Adrenal gland (tissue), 9 donors: ENCODE measurements at regions not wholly inside any gene's neighbourhood (a gene's known extent, or its start where the extent isn't known, plus 50 kb on each side); places are given as distances from the start of the nearest gene placed in this dataset.

Source experiments
- DNase-seq, 7 donors: peaks; one replicate each; pipeline ENCODE4 v3.0.0-alpha.2; 2019 to 2020
- H3K27ac ChIP-seq, 5 donors: fragments of 200-600 bp; sonication (generic) in 4 of 5; 1 replicate in 3 of 5; 2 replicates in 2 of 5; pipeline versions ENCODE4 v1.5.1 to v1.8.0; 2016 to 2020; ENCODE audit warnings: mild to moderate bottlenecking in 1 of 5
- H3K27me3 ChIP-seq: fragments of 200-600 bp; 2 replicates; pipeline ENCODE4 v1.8.0; 2021
- H3K36me3 ChIP-seq, 2 donors: fragments of 200-600 bp; replicated peaks in 1 of 2; 1 replicate in 1 of 2; 2 replicates in 1 of 2; pipeline versions ENCODE4 v1.5.1 to v1.8.0; 2018 to 2022
- H3K4me1 ChIP-seq, 2 donors: fragments of 200-600 bp; replicated peaks in 1 of 2; 1 replicate in 1 of 2; 2 replicates in 1 of 2; pipeline versions ENCODE4 v1.5.1 to v1.8.0; 2018 to 2021
- H3K4me3 ChIP-seq, 4 donors: fragments of 200-600 bp; sonication (generic) in 3 of 4; one replicate each; pipeline ENCODE4 v1.5.1; 2016 to 2018
- H3K9me3 ChIP-seq, 3 donors: fragments of 200-600 bp; sonication (generic) in 1 of 3; replicated peaks in 1 of 3; 1 replicate in 2 of 3; 2 replicates in 1 of 3; pipeline versions ENCODE4 v1.5.1 to v1.8.0; 2016 to 2021
- POLR2A ChIP-seq, 2 donors: fragments of 450-650 bp; IDR thresholded peaks; one replicate each; pipeline ENCODE4 v1.6.1; 2017; ENCODE audit warnings: antibody characterized with exemption in 2 of 2, mild to moderate bottlenecking in 2 of 2, moderate library complexity in 1 of 2
- WGBS, 4 donors: extraction: QIAGEN DNeasy Blood & Tissue Kit in 2 of 4; methylation state at CpG; one replicate each; pipeline versions ENCODE4 v1.1.5 to v1.1.7; 2013 to 2017; 5-methylcytosine and 5-hydroxymethylcytosine counted together
- intact Hi-C, 2 donors: fragments of 100-400 bp; cut with DNase I; formaldehyde crosslinking; loops; one replicate each; pipeline versions ENCODE4 v1.14.1 to v1.15.0; 2022 to 2023
- TF ChIP-seq, protein P1 (sequence below), 6 experiments: fragments of 450-650 bp in 4 of 6; fragments of 200-600 bp in 2 of 6; sonication (generic) in 1 of 6; IDR thresholded peaks; 1 replicate in 5 of 6; 2 replicates in 1 of 6; pipeline versions ENCODE4 v1.5.1 to v1.8.0; 2016 to 2021; ENCODE audit warnings: antibody characterized with exemption in 6 of 6, mild to moderate bottlenecking in 2 of 6, moderate library complexity in 1 of 6
- donor health status: healthy with polysubstance abuse.
- donor health status: Bipolar disorder and iron deficiency.
- donor health status: DM: yes; HTN: yes; CAD: no.
- donor health status: DM: no; HTN: no; CAD: no.
- donor health status: DM: no; HTN: no; CAD: no.

DNA sequence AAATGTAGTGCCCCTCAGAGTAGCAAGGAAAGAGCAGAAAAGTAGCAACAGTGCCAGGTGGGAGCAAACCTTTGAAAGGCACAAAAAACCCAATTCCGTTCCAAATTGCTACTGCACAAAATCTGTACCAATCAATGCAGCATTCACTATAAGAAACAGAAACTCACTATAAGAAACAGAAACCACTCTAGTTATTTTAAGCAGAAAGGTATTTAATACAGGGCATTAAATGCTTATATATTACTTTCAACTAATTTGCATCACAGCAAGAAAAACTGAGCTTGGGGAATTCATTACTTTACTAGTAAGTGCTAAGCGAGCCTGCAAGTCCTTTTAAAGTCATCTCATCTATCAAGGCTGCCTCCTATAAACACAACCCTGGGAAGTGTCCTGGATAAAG is 116.5 kb upstream of the OLIG3 start:
- H3K27ac ChIP-seq = no peak overlapping the region
- no peaks in the 10 kb centered on the region for H3K36me3 ChIP-seq
- no peaks in the 10 kb centered on the region for H3K9me3 ChIP-seq
- H3K27me3 ChIP-seq = peaks cover 16% of the 10 kb centered on the region
- 56 to 85% (median 64%) methylated on average over 2 of the region's 2 CpGs for WGBS, 4 donors
- H3K4me3 ChIP-seq = no peak overlapping the region
- TF ChIP-seq, protein P1, sequence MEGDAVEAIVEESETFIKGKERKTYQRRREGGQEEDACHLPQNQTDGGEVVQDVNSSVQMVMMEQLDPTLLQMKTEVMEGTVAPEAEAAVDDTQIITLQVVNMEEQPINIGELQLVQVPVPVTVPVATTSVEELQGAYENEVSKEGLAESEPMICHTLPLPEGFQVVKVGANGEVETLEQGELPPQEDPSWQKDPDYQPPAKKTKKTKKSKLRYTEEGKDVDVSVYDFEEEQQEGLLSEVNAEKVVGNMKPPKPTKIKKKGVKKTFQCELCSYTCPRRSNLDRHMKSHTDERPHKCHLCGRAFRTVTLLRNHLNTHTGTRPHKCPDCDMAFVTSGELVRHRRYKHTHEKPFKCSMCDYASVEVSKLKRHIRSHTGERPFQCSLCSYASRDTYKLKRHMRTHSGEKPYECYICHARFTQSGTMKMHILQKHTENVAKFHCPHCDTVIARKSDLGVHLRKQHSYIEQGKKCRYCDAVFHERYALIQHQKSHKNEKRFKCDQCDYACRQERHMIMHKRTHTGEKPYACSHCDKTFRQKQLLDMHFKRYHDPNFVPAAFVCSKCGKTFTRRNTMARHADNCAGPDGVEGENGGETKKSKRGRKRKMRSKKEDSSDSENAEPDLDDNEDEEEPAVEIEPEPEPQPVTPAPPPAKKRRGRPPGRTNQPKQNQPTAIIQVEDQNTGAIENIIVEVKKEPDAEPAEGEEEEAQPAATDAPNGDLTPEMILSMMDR (IDR thresholded peaks at IDR 0.05) = no peak
- TF ChIP-seq POLR2A (IDR thresholded peaks at IDR 0.05) = no peak
- no peaks in the 10 kb centered on the region for H3K4me1 ChIP-seq
- intact Hi-C loops = no loop called here
- no peak for DNase-seq

DNA sequence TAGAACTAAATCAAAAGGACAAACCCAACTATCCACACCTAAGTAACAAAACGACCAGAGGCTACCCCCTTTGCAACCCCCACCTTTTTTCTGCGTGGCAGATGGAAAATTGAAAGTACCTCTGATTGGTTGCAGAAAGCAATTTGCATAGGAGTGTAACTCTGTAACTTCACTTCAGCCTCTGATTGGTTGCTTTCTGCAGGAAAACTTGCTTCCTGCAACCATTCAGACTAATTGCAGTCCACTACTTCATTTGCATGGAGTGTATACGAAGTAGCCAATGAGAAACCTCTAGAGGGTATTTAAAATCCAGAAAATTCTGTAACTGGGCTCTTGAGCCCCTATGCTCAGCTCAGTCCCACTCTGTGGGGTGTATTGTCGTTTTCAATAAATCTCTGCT is 129.1 kb upstream of the OLIG3 start:
- H3K36me3 ChIP-seq = no peaks in the 10 kb centered on the region
- no peaks in the 10 kb centered on the region for H3K4me1 ChIP-seq
- H3K27ac ChIP-seq = no peak overlapping the region
- DNase-seq = no peak
- H3K27me3 ChIP-seq = peaks cover 9% of the 10 kb centered on the region
- intact Hi-C loops = no loop called here
- TF ChIP-seq POLR2A (IDR thresholded peaks at IDR 0.05) = no peak
- TF ChIP-seq, protein P1 (IDR thresholded peaks at IDR 0.05) = no peak
- H3K4me3 ChIP-seq = no peak overlapping the region
- 50 to 62% (median 53%) methylated on average over 4 of the region's 4 CpGs for WGBS, 4 donors
- no peaks in the 10 kb centered on the region for H3K9me3 ChIP-seq

DNA sequence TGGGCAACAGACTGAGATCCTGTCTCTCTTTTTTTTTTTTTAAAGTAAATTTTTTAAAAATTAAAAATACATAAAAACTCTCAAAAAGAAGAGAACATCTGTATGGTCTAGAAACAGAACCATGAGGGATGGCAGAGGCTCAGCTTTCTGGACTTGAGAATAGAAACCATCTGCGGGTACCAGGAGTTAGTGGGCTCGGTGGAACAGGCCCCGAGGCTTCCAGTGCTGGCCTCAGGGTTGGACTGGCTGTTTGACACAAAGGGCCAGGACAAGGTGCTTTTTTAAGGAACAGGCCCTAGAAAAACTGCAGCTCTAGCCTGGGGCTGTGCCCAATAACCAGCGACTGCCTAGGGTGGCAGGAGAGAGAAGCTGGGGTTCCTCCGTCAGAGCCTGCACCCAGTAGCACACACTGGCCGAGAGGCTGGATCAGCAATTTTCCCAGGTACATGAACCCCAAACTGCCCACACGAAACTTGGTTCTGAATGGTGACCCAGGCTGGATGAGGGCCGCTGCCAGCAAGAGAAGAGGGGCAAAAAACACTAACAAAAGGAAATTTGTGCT is 131.0 kb upstream of the OLIG3 start:
- 80 to 88% (median 86%) methylated on average over 8 of the region's 8 CpGs for WGBS, 4 donors
- no peak for DNase-seq

DNA sequence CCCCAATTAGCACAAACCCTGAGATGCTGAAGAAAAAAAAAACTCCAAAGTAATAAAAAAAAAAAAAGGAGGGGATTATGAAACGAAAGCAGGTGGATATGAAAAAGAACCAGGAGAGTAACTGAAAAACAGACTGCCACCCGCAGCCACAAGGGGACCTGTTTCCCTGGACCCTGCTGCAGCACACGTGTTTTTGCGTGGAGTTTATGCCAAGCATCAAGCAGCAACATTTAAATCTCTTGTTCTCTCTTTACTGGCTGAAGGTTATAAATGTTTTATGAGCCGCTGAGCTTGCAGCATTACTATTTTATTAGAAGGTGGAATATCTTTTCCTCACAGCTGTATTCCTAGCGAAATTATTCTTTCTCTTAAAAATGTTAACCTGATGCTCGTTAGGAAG is 131.6 kb upstream of the OLIG3 start:
- no peak overlapping the region for H3K27ac ChIP-seq
- intact Hi-C loops = no loop called here
- WGBS, 4 donors = 71 to 75% (median 72%) methylated on average over 7 of the region's 7 CpGs

More for the DNA sequence above, 131.0 kb upstream of the OLIG3 start:
- Histone ChIP-seq H3K9me3 (no peaks in the 10 kb centered on the region), H3K4me1 (no peaks in the 10 kb centered on the region), H3K4me3 (no peak overlapping the region), H3K27ac (no peak overlapping the region), H3K36me3 (no peaks in the 10 kb centered on the region), H3K27me3 (peaks cover 9% of the 10 kb centered on the region)
- TF ChIP-seq POLR2A (IDR thresholded peaks at IDR 0.05) = no peak
- TF ChIP-seq, protein P1 (IDR thresholded peaks at IDR 0.05) = no peak
- intact Hi-C loops = no loop called here

More for the DNA sequence above, 131.6 kb upstream of the OLIG3 start:
- no peaks in the 10 kb centered on the region for H3K36me3 ChIP-seq
- no peaks in the 10 kb centered on the region for H3K9me3 ChIP-seq
- TF ChIP-seq, protein P1 (IDR thresholded peaks at IDR 0.05) = no peak
- TF ChIP-seq POLR2A (IDR thresholded peaks at IDR 0.05) = no peak
- H3K4me3 ChIP-seq = no peak overlapping the region
- peaks cover 9% of the 10 kb centered on the region for H3K27me3 ChIP-seq
- no peaks in the 10 kb centered on the region for H3K4me1 ChIP-seq
- no peak for DNase-seq
